T-helper 2 cell treated with Interferon-gamma antibody and Interleukin-4, amounts not matched to agents 5 μg/mL and 100 μg/mL, for 36 hours (primary cell): ENCODE measurements at regions not wholly inside any gene's neighbourhood (a gene's known extent, or its start where the extent isn't known, plus 50 kb on each side); places are given as distances from the start of the nearest gene placed in this dataset.
A peak's percentile ranks its signal among the peaks of the same experiment; 100 is the strongest.

Experiments
- DNase-seq: peaks from one replicate; pipeline ENCODE4 v3.0.0; 2021; ENCODE audit warnings: low spot score
- H3K27ac Mint-ChIP-seq: one replicate; pipeline ENCODE4 v1.8.0; 2021; ENCODE audit warnings: mild to moderate bottlenecking, mixed read lengths
- H3K27me3 Mint-ChIP-seq: one replicate; pipeline ENCODE4 v1.8.0; 2021; ENCODE audit warnings: low read depth, mixed read lengths
- H3K36me3 Mint-ChIP-seq: one replicate; pipeline ENCODE4 v1.8.0; 2021; ENCODE audit warnings: low read depth, mixed read lengths
- H3K4me1 Mint-ChIP-seq: one replicate; pipeline ENCODE4 v1.8.0; 2021; ENCODE audit warnings: low read depth, mixed read lengths
- H3K4me3 Mint-ChIP-seq: one replicate; pipeline ENCODE4 v1.8.0; 2022; ENCODE audit warnings: mild to moderate bottlenecking, moderate library complexity, mixed read lengths
- H3K9me3 Mint-ChIP-seq: one replicate; pipeline ENCODE4 v1.8.0; 2021; ENCODE audit warnings: mixed read lengths

GRCh38 chr4:152246659-152247058 lies 289.2 kb downstream of the FBXW7 start:
- peak overlapping the region; percentile 34 for H3K27ac Mint-ChIP-seq
- H3K9me3 Mint-ChIP-seq = no peaks in the 10 kb centered on the region
- H3K36me3 Mint-ChIP-seq = peaks cover 2% of the 10 kb centered on the region
- H3K4me1 Mint-ChIP-seq = peaks cover 15% of the 10 kb centered on the region
- peaks cover 5% of the 10 kb centered on the region for H3K27me3 Mint-ChIP-seq
- peak overlapping the region; percentile 51 for H3K4me3 Mint-ChIP-seq
- DNase-seq = no peak

DNA sequence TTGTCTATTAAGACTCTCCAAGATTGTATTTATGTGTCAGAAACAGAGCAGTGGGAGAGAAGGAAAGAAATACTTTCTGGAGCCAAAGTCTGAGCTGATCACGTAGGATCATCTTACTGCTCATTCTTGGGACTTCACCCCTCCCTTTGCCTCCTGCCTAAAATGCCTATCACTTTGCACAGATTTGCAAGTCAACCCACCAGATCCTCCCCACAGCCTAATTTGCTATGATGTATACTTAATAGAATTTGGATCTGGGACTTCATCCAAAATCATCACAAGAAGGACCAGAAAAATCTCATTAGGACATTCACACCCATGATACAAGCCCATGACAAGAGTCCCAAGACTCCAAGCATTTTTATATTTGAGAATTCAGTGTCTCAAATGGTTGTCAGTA lies 290.2 kb downstream of the FBXW7 start:
- Mint-ChIP-seq H3K4me3 (no peak overlapping the region), H3K27me3 (peaks cover 7% of the 10 kb centered on the region), H3K36me3 (peaks cover 2% of the 10 kb centered on the region), H3K4me1 (peaks cover 14% of the 10 kb centered on the region), H3K9me3 (no peaks in the 10 kb centered on the region), H3K27ac (no peak overlapping the region)
- DNase-seq = no peak

- Mint-ChIP-seq H3K36me3 (peaks cover 2% of the 10 kb centered on the region), H3K4me3 (no peak overlapping the region), H3K27ac (no peak overlapping the region)
These were observed 291.2 kb downstream of the FBXW7 start for GRCh38 chr4:152244659-152245058.

GRCh38 chr4:152243896-152244595 lies 291.8 kb downstream of the FBXW7 start:
- H3K4me3 Mint-ChIP-seq = no peak overlapping the region
- no peak for DNase-seq
- H3K27ac Mint-ChIP-seq = no peak overlapping the region
- H3K9me3 Mint-ChIP-seq = no peaks in the 10 kb centered on the region
- H3K36me3 Mint-ChIP-seq = peaks cover 2% of the 10 kb centered on the region
- H3K27me3 Mint-ChIP-seq = peaks cover 8% of the 10 kb centered on the region
- H3K4me1 Mint-ChIP-seq = peaks cover 14% of the 10 kb centered on the region

More at GRCh38 chr4:152244659-152245058, 291.2 kb downstream of the FBXW7 start:
- Mint-ChIP-seq H3K4me1 (peaks cover 14% of the 10 kb centered on the region), H3K27me3 (peaks cover 8% of the 10 kb centered on the region), H3K9me3 (no peaks in the 10 kb centered on the region)
- no peak for DNase-seq

DNA sequence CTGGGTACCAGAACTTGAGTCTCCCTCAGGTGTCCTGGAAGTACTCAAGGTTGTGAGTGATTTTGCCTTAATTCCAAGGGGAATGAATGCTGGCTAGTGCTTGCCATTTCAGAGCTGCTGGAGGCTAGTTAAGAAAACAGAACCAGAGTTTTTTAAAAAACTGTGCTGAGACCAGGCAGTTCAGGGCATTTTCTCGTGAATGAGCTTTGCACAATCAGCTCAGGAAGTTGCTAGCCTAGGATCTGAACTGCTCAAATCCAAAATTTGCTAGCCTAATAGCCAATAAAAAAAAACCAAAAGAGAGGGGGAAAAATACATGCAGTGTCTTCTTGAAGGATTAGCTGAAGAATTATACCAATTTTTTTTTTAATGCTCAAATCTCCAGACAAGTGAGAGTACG lies 292.7 kb downstream of the FBXW7 start:
- H3K27me3 Mint-ChIP-seq = peaks cover 8% of the 10 kb centered on the region
- no peaks in the 10 kb centered on the region for H3K9me3 Mint-ChIP-seq
- H3K27ac Mint-ChIP-seq = no peak overlapping the region
- H3K4me1 Mint-ChIP-seq = peaks cover 14% of the 10 kb centered on the region
- no peak for DNase-seq
- no peak overlapping the region for H3K4me3 Mint-ChIP-seq
- H3K36me3 Mint-ChIP-seq = peaks cover 2% of the 10 kb centered on the region

GRCh38 chr4:152240232-152240631 lies 295.7 kb downstream of the FBXW7 start:
- H3K36me3 Mint-ChIP-seq = peaks cover 2% of the 10 kb centered on the region
- H3K4me1 Mint-ChIP-seq = peaks cover 5% of the 10 kb centered on the region
- no peak overlapping the region for H3K27ac Mint-ChIP-seq
- no peak overlapping the region for H3K4me3 Mint-ChIP-seq
- peaks cover 2% of the 10 kb centered on the region for H3K27me3 Mint-ChIP-seq
- no peak for DNase-seq
- H3K9me3 Mint-ChIP-seq = no peaks in the 10 kb centered on the region

DNA sequence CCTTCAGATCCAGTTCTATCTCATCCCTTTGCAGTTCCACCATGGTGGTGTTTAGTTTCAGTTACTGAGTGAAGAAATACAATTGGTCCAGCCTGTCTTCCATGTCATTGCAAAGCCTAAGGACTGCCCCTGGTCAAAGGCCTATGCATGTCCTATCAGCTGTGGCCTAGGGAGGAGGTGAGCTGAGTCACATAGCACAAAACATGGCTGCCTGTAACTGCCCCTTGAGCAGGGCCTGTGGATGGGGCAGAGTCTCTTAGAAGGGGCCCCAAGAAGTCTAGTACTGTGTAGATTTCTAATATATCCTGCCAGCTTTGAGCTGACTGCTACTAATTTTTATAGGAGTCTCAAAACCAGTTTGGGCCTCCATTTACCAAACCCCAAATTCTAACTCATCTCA lies 296.7 kb downstream of the FBXW7 start:
- Mint-ChIP-seq H3K36me3 (peaks cover 2% of the 10 kb centered on the region), H3K4me3 (no peak overlapping the region), H3K27me3 (peaks cover 2% of the 10 kb centered on the region), H3K9me3 (no peaks in the 10 kb centered on the region), H3K4me1 (peaks cover 5% of the 10 kb centered on the region), H3K27ac (no peak overlapping the region)
- no peak for DNase-seq

DNA sequence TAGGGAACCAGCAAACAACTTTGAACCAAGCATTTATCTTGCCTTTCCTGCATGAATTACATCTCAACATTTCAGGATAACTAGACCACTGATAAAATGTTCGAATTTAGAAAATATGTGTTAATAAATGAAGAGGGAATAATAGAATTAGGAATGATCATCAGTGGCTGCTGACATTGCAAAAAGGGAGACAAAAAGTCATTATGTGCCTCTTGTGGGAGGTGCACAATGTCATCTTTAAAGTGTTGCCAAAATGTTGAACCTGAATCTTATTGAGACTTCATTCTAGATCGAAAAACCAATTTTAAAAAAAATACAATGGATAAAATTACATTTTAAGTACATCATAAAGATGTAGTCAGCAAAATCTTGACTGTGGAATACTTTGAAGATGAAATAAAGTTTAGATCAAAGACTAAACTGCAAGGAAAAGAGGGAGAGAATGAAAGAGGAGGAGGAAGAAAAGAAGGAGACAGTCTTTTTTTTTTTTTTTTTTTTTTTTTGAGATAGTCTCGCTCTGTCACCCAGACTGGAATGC lies 299.3 kb downstream of the FBXW7 start:
- DNase-seq = no peak
- H3K36me3 Mint-ChIP-seq = no peaks in the 10 kb centered on the region
- peaks cover 5% of the 10 kb centered on the region for H3K27me3 Mint-ChIP-seq
- H3K4me3 Mint-ChIP-seq = no peak overlapping the region
- H3K4me1 Mint-ChIP-seq = no peaks in the 10 kb centered on the region
- H3K9me3 Mint-ChIP-seq = no peaks in the 10 kb centered on the region
- H3K27ac Mint-ChIP-seq = no peak overlapping the region

- Mint-ChIP-seq H3K4me3 (no peak overlapping the region), H3K36me3 (no peaks in the 10 kb centered on the region), H3K4me1 (no peaks in the 10 kb centered on the region), H3K9me3 (no peaks in the 10 kb centered on the region), H3K27ac (no peak overlapping the region), H3K27me3 (peaks cover 4% of the 10 kb centered on the region)
- DNase-seq = no peak
These were observed 300.2 kb downstream of the FBXW7 start for GRCh38 chr4:152235718-152236117.

DNA sequence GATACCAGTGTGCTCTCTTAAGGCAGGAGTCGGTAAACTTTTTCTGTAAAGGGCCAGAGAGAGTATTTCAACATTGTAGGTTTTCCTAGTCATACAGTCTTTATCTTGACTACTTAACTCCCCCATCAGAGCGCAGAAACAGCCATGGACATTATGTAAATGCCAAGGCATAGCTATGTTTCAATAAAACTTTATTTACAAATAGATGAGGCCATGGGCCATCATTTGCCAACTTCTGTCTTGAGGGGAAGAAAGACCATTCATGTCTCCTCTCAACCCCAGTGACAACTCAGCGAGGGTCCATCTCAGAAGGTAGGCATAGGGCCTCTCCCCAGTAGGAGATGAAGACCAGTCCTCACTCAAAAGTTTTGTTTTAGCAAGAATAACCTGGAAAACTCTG lies 301.3 kb downstream of the FBXW7 start:
- Mint-ChIP-seq H3K36me3 (no peaks in the 10 kb centered on the region), H3K4me1 (no peaks in the 10 kb centered on the region), H3K27me3 (peaks cover 3% of the 10 kb centered on the region), H3K9me3 (no peaks in the 10 kb centered on the region), H3K4me3 (no peak overlapping the region), H3K27ac (no peak overlapping the region)
- DNase-seq = no peak

DNA sequence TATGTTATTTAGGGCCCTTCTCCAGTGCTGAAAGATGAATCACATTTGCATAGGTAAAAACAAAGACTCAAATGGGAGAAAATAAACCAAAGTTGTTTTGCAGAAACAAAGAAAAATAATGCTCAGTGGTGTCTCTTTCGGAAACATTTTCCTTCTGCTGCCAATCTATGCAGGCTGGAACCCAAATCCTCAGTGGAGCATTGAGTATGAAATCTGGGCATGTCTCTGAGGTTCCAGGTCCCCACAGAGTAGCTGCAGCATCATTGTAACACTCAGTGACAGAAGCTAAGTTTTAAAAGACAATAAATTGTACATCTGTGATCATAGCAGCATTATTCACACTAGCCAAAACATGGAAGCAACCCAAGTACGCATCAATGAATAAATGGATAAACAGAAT lies 303.6 kb downstream of the FBXW7 start:
- Mint-ChIP-seq H3K27ac (no peak overlapping the region), H3K9me3 (no peaks in the 10 kb centered on the region), H3K4me3 (no peak overlapping the region), H3K27me3 (peaks cover 3% of the 10 kb centered on the region), H3K36me3 (no peaks in the 10 kb centered on the region), H3K4me1 (no peaks in the 10 kb centered on the region)
- DNase-seq = no peak

DNA sequence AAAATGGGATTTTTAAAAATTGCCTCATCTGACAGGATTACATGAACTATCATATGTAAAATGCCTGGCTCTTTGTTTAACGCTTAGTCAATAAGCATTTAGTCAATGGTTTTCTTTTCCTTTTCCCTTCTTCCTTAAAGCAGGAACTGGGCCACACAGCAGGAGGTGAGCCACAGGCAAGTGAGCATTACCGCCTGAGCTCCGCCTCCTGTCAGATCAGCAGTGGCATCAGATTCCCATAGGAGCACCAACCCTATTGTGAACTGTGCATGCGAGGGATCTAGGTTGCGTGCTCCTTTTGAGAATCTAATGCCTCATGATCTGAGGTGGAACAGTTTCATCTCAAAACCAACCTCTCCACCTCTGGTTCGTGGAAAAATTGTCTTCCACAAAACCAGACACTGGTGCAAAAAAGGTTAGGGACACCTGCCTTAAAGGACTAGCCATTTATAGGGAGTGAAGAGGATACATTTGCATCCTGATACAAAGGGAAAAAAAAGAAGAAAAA lies 306.1 kb downstream of the FBXW7 start:
- DNase-seq = no peak
- H3K27ac Mint-ChIP-seq = no peak overlapping the region
- no peaks in the 10 kb centered on the region for H3K36me3 Mint-ChIP-seq
- H3K27me3 Mint-ChIP-seq = peaks cover 3% of the 10 kb centered on the region
- no peaks in the 10 kb centered on the region for H3K9me3 Mint-ChIP-seq
- no peaks in the 10 kb centered on the region for H3K4me1 Mint-ChIP-seq
- no peak overlapping the region for H3K4me3 Mint-ChIP-seq

- Mint-ChIP-seq H3K4me3 (no peak overlapping the region), H3K9me3 (peaks cover 13% of the 10 kb centered on the region), H3K4me1 (peaks cover 12% of the 10 kb centered on the region), H3K36me3 (peaks cover 5% of the 10 kb centered on the region), H3K27me3 (no peaks in the 10 kb centered on the region), H3K27ac (no peak overlapping the region)
- DNase-seq = no peak
These were observed 310.2 kb downstream of the FBXW7 start for GRCh38 chr4:152225680-152226079.

- H3K36me3 Mint-ChIP-seq = peaks cover 5% of the 10 kb centered on the region
- H3K4me3 Mint-ChIP-seq = no peak overlapping the region
- DNase-seq = no peak
- peaks cover 17% of the 10 kb centered on the region for H3K9me3 Mint-ChIP-seq
- no peaks in the 10 kb centered on the region for H3K27me3 Mint-ChIP-seq
- H3K4me1 Mint-ChIP-seq = peaks cover 12% of the 10 kb centered on the region
- H3K27ac Mint-ChIP-seq = no peak overlapping the region
These were observed 311.0 kb downstream of the FBXW7 start for GRCh38 chr4:152224721-152225420.
